ENCODE measurements at regions not wholly inside any gene's neighbourhood (a gene's known extent, or its start where the extent isn't known, plus 50 kb on each side); places are given as distances from the start of the nearest gene placed in this dataset.
"Not testable (repeated sequence)": the region's sequence is repeated elsewhere in the genome, so short reads cannot be mapped to it uniquely, and the experiment has no call there.

DNA sequence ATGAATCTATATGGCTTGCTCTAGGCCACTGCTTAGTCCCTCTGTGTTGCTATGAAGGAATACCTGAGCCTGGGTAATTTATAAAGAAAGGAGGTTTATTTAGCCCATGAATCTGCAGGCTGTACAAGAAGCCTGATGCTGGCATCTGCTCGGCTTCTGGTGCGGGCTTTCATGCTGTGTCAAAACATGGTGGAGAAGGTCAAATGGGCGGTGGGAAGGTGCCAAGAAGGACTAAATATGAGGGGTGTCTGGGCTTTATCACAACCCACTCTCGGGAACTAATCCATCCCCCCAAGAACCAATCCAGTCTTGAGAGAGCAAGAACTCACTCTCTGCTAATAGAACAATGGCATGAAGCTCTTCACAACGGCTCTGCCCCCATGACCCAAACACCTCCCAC lies 481.6 kb downstream of the EIPR1 start:
- no peak for DNase-seq (ENCODE audit: low spot score)

DNA sequence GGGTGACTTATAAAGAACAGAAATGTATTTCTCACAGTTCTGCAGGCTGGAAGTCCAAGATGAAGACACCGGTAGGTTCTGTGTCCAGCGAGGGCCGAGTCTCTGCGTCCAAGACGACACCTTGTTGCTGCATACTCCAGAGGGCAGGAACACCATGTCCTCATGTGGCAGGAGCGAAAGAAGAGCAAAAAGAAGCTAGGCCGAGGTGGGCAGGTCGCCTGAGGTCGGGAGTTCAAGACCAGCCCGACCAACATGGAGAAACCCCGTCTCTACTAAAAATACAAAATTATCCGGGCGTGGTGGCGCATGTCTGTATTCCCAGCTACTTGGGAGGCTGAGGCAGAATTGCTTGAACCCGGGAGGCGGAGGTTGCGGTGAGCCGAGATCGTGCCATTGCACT lies 483.6 kb downstream of the EIPR1 start:
- DNase-seq (ENCODE audit: low spot score): not testable (repeated sequence)

DNA sequence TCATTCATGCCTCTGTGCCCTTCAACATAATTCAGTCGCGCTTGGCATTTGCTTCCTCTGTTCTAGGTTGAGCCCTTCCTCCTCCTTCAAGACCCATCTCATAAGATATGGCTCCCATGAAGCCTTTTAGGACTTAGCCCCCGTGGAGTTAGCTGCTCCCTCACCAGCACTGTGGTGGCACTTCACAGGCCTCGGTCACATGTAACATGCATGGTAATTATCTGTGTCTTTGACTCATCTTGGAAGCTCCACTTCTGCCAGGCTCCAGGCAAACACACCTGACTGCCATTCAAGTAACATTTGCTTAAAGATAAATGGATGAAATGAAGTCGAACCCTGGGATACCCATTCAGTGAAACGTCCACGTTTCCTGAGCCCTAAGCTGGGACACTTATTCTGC lies 484.7 kb downstream of the EIPR1 start:
- no peak for DNase-seq (ENCODE audit: low spot score)

DNA sequence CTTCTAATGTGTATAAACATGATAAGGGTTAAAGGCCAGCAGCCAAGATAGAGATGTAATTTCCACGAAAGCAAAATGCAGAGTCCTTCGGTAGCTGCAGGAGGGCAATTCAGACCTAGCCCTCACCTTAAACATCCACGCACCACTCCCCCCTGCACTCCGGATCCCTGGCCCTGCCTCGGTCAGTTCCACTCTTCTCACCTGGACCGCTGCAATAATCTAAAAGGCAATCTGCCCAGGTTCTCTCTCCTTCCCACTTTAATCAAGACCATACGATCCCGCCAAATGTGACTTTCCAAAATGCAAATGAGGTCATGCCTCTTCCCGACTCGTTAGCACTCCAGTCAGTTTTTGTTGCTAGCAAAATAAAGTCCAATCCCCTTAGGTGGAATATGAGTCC lies 485.2 kb downstream of the EIPR1 start:
- DNase-seq (ENCODE audit: low spot score): no peak

DNA sequence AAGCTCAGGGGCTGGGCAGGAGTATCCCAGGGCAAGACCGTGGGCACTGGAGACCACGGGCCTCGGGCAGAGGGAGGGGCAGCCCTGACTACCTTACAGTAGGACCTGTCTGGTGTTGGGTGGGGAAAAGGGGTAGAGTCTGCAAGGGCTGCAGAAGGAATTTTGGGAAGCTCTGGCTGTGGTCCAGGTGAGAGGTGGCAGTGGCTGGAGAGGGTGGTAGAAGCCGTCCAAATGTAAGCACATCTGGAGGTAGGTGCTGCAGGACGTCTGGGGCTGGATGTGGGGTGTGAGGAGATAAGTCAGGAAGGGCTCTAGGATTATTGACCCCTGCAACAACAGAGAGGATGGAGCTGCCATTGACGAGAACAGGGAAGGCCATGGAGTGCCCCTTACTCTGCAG lies 486.7 kb downstream of the EIPR1 start:
- no peak for DNase-seq (ENCODE audit: low spot score)

DNA sequence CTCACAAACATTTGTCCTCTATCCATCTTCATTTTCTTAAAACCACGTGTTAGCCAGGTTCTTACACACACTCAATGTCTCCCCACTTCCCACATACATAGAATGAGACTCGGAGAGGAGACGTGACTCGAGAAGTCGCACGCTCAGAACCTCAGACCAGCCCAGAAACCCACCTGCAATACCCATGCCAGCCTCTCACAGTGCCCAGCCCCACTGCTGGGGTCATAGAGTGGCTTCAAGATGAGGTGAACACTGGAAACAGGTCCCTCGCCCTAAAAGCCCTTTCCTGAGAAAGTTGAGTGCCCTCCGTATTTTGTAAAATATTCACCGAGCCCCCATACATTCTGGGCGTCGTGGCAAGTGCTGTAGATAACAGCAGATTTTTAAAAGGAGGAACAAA lies 487.4 kb downstream of the EIPR1 start:
- no peak for DNase-seq (ENCODE audit: low spot score)

DNA sequence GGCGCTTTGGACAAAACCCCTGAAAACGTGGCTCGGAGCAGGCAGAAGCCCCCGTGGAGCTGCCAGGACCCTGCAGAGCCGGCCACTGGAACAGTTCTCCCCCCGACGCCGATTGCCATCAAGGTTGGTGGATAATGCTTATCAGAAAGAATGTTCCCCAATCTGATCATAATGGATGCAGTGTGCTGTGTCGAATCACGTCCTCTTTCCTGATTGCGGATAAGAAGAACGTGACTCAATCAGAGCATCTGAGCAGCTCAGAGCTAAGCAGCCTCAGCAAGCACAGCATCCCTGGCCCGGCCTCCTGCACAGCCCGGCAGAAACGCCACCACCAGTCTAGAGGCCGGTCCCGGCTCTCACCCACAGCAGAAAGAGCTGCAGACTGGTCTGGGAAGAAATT lies 488.0 kb downstream of the EIPR1 start:
- no peak for DNase-seq (ENCODE audit: low spot score)

DNA sequence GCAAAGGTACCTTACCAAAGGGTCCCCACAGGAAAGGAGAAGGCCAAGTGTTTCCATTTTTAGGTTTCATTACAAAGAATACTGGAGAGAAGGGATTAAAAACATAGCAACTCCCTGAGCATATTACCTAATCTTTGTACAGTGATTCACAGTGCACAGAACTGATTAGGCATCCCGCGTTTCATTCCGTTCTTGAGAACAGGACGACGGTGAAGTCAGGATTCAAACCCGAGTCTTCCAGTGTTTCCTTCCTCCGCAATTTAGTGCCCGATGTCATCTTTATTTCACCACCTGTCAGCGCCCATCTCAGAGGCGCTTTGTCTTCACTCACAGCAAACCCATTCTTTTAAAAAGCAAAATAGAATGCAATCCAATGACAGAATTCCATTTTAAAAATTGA lies 488.5 kb downstream of the EIPR1 start:
- no peak for DNase-seq (ENCODE audit: low spot score)

DNA sequence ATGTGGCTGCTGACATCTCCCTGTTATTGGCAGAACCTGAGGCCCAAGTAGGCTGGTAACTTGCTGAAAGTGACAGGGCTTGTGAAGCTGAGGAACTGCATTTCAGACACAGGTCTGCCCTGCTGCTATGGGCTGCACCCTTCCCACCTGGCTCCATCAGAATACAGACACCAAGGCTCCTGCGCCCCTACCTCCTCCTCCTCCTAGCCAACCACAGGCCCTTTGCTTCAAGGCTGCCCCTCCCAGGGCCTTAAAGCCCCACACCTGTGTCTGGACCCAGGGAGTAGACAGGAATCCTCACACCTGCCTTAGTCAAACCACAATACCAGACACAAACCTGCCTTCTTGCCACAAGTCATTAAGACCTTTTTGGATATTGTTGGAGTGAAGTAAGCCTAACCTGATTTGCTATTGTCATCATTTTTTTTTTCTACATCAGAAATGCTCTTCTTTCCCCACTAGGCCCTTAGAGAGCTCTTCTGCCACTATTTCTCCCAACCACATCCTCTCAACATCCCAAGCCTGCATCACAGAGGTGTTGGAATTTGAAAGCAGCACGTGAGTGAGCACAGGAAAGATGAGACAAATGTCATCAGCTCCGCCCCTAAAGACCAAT lies 489.7 kb downstream of the EIPR1 start:
- no peak for DNase-seq (ENCODE audit: low spot score)

DNA sequence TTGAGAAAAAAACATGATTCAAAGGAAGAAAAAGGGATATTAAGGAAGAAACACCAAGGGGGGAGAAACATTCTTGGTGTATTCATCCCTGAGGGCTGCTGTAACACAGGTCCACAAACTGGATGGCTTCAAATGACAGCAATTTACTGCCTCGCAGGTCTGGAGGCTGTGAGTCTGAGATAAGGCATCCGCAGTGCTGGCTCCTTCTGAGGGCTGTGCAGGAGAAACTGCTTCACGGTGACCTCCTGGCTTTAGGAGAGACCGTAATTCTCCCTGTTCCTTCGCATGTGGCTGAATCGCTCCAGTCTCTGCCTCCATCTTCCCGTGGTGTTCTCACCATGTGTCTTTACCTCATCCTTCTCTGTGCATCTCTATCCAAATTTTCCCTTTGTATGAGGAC lies 490.7 kb downstream of the EIPR1 start:
- DNase-seq (ENCODE audit: low spot score): no peak

DNA sequence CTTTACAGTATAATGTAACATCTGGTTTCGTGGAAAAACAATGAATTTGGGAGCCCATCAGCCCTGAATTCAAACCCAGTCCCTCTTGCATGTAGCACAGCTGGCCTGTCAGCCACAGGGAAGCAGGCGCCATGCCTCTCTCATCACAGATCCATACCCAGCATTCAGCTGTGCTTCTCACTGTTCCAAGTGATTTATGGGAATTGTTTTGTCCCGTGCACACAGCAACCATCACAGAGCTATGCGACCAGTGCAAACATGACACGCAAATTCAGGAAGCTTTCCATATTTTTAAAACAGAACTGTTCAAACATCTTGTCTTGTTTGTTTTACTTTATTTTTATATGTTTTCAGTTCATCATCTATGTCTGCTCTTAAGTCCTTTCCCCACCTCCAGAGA lies 496.1 kb downstream of the EIPR1 start:
- no peak for DNase-seq (ENCODE audit: low spot score)

DNA sequence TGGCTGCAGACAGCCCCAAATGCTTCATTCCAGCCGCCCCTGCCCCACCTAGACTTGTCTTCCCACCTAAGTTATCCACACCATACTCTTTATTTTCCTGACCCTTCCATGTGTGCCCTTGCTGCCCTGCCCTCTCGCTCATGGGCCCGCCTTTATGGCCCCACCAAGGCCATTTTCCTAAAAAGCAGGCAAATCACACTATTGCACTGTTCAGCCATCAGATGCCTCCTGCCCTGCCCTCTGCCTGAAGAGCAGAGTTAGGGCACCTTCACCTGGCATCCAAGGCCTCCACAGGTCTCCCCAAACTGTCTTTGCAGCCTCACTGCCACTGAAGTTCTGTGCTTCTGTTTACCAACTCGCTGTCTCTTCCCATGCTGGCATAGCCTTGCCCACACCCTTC lies 496.7 kb downstream of the EIPR1 start:
- DNase-seq (ENCODE audit: low spot score): no peak

DNA sequence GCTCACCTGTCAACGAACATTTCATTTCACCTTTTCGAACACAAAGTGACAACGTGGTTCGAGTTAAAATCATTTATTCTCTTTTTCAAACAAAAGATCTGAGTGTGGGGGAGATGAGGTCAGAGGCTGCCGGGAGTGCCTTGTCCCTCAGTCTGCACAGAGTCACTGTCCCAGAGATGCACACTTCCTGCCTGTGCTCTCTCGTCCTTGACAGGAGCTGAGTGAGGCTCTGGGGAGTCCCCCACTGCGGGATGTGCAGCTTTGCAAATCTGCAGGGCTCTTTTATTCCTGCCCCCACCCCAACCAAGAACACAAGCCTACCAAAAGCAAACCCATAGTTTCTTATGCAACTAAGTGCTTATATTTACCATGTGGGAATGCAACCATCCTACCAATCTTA lies 497.8 kb downstream of the EIPR1 start:
- no peak for DNase-seq (ENCODE audit: low spot score)

DNA sequence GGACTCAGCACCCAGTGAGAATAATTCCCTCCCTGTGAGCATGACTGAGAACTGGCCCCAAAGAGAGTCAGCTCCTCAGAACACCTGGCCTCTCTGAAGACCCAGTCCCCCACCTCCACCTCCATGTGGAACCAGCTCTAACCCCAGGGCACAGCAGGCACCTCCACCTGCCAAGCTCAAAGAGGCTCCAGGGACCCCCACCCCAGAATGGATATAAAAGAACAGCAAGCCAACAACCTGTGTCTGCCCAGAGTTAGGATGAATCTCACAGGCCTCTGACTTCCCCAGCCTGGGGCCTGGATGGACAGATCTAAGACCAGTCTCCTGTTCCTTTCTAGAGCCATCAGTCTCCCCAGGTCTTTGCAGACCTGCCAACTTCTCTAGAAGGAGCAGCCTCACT lies 498.5 kb downstream of the EIPR1 start:
- no peak for DNase-seq (ENCODE audit: low spot score)

DNA sequence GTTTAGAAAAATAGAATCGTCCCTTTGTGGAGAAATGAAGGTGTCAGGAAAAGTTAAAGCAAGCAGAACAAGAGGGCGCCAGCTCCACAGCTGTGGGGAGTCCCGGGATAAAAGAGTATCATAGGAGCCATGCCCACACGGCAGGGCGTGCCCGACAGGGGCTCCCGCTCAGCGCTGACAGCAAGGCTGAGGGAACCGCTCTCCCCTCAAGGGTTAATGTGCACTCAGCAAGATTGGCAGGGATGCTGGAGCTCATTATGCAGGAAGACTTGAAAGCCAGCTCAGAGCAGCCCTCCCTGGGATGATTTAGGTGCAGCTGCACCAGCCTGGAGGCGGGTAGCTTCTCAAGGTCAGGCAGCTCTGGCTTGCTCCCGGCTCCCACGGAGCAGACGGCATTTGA lies 500.2 kb downstream of the EIPR1 start:
- no peak for DNase-seq (ENCODE audit: low spot score)

DNA sequence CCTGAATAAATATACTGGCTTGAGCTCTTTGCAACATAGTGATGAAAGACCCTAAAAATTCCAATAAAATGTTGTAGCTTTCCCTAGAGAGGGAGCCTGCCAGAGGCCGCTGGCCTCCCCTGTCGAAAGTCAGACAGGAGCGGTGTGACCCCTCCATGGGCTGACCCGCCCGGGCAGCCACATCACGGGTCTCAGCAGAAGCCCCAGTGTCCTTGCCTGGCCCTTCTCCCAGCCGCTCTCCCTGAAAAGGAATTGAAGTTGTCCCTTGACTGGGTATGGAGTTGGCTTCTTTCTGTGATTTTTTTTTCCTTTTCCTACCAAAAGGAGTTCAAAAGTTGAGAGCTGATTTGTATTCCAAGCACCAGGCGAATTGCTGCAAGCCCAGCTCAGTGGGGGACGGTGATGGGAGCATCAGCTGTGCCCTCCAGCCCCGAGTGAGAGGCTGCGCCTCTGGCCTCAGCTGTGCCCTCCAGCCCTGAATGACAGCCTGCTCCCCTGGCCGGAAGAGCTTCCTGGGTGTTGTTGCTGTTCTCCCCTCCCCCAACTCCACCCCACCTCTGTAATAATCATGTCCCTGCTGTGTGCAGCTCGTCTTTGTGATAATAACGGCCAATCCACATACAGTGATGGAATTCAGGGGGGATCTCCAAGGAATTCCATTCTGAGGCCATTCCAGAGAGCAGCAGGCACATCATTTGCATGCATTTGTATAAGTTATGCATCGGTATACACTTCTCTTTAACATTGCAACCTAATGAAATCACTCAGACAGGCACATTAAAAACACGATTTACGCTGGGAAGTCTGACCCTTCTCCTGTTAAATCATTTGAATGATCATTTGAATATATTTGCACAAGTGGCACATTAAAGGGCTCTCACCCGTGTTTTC lies 501.0 kb downstream of the EIPR1 start:
- DNase-seq (ENCODE audit: low spot score): no peak

DNA sequence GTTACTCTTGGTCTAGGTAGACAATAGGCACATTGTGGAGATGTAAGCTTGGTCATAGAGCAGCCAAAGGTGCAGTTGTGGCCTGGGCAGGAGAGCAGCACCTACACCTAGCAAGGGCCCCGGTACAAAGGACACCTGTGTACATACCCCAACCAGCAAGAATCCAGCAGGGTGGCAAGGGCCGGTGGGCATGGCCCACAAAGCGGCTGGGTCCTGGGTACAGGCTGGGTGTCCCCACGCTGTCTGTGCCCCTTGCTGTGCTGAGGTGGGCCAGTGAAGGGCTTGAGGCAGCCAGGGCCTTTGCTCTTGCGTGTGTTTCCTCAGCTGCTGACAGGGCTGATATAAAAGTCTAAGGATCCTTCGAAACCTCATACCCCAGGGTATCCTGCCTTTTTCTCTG lies 501.8 kb downstream of the EIPR1 start:
- no peak for DNase-seq (ENCODE audit: low spot score)

DNA sequence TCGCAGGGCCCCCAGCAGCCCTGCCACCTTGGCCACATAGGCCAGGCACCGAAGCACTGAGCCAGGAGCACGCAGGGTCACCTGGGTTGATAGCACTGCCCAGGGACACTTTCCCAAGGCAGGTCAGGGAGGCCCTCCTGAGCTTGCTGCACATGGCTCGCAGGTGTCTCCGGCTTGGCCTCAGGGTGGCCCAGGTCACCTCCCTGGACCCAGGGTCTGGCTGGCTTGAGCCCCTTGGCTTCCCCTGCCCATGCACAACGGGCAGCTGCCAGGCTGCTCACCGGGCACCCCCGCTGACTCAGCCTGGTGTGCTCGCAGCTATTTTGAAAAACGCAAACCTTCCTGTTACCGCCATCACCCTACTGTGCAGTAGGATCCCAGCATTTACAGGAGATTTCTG lies 502.3 kb downstream of the EIPR1 start:
- no peak for DNase-seq (ENCODE audit: low spot score)

DNA sequence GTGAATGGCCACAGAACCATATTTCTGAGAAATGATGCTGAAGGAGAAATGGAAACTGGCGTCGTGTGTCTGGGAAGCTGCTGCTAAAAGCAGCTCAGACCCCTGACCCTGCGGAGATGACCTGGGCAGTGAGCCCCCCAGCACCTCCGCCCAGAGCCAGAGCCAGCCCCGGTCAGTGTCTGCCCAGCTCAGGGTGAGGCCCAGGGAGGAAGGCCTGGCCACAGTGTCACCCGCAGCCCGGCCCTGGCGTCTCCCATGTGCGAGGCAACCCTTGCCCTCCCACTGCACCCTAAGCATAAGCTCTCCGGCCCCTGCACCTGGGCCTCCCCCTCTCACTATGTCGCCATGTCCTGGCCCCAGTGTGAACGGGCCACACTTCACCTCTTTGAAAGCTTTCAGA lies 502.8 kb downstream of the EIPR1 start:
- DNase-seq (ENCODE audit: low spot score): no peak

DNA sequence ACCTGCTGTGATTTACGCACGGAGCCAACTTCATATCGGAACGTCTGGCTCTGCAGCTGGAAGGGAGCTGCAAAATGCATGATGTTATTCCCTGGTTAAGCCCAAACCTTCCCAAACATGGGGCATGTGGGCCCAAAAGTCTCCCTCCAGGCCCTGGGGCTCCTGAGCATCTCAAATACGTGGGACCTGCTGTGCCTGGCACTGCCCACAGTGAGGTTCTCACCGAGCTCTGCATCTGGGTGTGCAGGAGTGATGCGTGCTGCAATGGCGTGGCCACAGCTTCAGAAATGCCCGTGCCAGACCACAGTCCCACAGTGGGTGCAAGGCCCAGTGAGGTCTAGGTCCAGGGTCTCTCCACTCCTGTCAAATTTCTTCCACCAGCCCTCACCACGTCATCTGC lies 503.3 kb downstream of the EIPR1 start:
- no peak for DNase-seq (ENCODE audit: low spot score)

DNA sequence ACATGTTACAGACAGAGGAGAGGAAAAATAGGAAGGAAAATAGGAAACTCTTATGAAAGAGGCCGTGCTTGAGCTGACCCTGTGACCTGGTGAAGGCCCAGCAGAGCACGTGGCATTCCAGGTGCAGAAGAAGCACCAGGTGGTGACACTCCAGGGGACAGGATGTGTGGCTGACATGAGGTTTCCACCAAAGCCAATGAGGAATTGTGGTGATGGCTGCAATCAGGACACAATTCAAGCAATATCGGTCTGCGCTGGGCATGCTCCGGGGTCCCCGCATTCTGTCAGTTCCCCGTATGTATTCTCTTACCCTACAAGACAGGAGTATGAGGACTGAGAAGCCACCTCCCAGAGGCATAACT lies 504.2 kb downstream of the EIPR1 start:
- DNase-seq (ENCODE audit: low spot score): no peak

DNA sequence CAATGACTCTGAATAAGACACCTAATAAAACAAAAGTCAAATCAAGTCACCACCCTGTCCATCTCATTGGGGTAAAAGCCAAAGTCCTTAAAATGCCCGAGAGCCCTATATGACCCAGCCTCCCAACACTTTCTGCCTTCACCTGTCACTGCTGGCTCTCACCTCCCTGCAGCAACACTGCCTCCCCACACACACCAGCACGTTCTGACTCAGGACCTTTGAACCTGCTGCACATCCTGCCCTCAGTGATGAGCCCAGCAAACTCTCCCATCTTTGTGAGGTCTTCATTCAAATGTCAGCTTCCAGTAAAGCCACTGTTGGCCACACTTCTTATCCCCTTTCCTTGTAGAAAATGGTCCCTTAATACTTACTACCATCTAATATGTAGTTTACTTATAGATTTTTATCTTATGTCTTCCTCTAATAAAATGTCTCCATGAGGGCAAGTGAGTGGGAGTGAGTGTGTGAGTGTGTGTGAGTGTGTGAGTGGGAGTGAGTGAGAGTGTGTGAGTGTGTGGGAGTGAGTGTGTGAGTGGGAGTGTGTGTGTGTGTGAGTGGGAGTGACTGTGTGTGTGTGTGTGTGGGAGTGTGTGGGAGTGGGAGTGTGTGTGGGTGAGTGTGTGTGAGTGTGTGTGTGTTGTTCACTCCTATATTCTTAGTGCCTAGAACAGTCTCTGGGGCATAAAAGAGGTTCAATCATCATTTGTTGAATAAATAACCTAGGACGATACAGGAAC lies 504.7 kb downstream of the EIPR1 start:
- DNase-seq (ENCODE audit: low spot score): no peak

DNA sequence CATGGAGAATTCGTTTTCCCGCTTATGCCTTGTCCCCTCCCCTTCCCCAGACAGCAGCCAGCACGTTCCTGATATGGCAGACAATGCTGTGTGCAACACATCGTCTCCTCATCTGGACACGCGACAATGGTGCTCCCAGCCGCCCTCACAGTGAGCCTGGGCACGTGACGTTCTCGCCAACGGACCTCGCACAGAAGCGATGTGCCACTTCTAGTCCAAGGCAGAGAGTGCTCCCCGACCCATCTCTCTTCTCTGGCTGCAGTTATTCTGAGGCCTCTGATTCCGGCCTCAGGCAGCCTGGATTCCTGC lies 505.4 kb downstream of the EIPR1 start:
- no peak for DNase-seq (ENCODE audit: low spot score)

Data from AG20443 (cell line).